ENCODE measurements at regions not wholly inside any gene's neighbourhood (a gene's known extent, or its start where the extent isn't known, plus 50 kb on each side); places are given as distances from the start of the nearest gene placed in this dataset.

DNA sequence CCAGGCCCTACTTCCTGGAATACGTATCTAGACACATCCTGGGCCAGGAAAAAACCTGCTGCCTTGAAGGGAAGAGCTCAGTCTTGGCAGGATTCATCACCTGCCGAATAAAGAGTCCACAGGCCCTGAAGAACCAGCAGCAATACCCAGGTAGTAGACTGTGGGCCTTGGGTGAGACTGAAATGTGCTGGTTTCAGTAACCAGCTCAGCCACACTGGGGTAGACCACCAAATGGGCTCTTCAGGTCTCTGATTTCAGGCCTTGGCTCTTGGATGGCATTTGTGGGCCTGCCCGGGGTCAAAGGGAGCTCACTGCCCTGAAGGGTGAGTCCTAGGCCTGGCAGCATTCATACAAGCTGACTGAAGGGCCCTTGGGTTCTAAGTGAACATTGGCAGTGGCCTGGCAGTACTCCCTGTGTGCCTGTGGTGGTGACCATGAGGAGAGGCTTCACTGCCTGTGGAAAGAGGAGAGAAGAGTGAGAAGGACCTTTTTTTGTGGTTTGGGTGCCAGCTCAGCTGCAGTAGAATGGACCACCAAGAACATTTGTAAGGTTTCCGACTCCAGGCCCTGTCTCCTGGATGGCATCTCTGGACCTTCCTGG lies 175.1 kb downstream of the ANKRD30B start:
- TF ChIP-seq, protein P1, sequence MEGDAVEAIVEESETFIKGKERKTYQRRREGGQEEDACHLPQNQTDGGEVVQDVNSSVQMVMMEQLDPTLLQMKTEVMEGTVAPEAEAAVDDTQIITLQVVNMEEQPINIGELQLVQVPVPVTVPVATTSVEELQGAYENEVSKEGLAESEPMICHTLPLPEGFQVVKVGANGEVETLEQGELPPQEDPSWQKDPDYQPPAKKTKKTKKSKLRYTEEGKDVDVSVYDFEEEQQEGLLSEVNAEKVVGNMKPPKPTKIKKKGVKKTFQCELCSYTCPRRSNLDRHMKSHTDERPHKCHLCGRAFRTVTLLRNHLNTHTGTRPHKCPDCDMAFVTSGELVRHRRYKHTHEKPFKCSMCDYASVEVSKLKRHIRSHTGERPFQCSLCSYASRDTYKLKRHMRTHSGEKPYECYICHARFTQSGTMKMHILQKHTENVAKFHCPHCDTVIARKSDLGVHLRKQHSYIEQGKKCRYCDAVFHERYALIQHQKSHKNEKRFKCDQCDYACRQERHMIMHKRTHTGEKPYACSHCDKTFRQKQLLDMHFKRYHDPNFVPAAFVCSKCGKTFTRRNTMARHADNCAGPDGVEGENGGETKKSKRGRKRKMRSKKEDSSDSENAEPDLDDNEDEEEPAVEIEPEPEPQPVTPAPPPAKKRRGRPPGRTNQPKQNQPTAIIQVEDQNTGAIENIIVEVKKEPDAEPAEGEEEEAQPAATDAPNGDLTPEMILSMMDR (IDR thresholded peaks at IDR 0.05), result no peak
- TF ChIP-seq JUN (CRISPR knock-in tag; IDR thresholded peaks at IDR 0.05), result no peak
- no peak for TF ChIP-seq ZNF396 (CRISPR knock-in tag; IDR thresholded peaks at IDR 0.05; ENCODE audit: borderline replicate concordance)
- TF ChIP-seq, protein P2, sequence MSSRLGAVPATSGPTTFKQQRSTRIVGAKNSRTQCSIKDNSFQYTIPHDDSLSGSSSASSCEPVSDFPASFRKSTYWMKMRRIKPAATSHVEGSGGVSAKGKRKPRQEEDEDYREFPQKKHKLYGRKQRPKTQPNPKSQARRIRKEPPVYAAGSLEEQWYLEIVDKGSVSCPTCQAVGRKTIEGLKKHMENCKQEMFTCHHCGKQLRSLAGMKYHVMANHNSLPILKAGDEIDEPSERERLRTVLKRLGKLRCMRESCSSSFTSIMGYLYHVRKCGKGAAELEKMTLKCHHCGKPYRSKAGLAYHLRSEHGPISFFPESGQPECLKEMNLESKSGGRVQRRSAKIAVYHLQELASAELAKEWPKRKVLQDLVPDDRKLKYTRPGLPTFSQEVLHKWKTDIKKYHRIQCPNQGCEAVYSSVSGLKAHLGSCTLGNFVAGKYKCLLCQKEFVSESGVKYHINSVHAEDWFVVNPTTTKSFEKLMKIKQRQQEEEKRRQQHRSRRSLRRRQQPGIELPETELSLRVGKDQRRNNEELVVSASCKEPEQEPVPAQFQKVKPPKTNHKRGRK (CRISPR knock-in tag; IDR thresholded peaks at IDR 0.05; ENCODE audit: borderline replicate concordance), result no peak
- no peak for TF ChIP-seq ZNF138 (CRISPR knock-in tag; conservative IDR thresholded peaks at IDR 0.05)
- TF ChIP-seq NR2C2 (CRISPR knock-in tag; IDR thresholded peaks at IDR 0.05), result no peak
- no peak for TF ChIP-seq GABPB1 (CRISPR knock-in tag; IDR thresholded peaks at IDR 0.05)

All from WTC11 (cell line).